Cardiac fibroblast (primary cell): ENCODE measurements at regions not wholly inside any gene's neighbourhood (a gene's known extent, or its start where the extent isn't known, plus 50 kb on each side); places are given as distances from the start of the nearest gene placed in this dataset.
"Not testable (repeated sequence)": the region's sequence is repeated elsewhere in the genome, so short reads cannot be mapped to it uniquely, and the experiment has no call there.

Experiments
- DNase-seq, 2 donors: peaks; one replicate each; pipeline versions ENCODE4 v3.0.0 to v3.0.0-alpha.2; 2010; ENCODE audit warnings: low read depth in 2 of 2
- H3K4me3 ChIP-seq, 2 donors: replicated peaks in 1 of 2; 1 replicate in 1 of 2; 2 replicates in 1 of 2; pipeline ENCODE4 v1.5.1; 2011; ENCODE audit warnings: low read depth in 2 of 2, low read length in 2 of 2, mild to moderate bottlenecking in 2 of 2, moderate library complexity in 1 of 2
- CTCF ChIP-seq: IDR thresholded peaks from one replicate; pipeline ENCODE4 v1.5.1; 2011; ENCODE audit warnings: low read depth, mild to moderate bottlenecking, low read length, inconsistent platforms

GRCh38 chr18:70558371-70558770, 269.5 kb downstream of the SOCS6 start:
- DNase-seq: no peak
- H3K4me3 ChIP-seq: no peak overlapping the region
- TF ChIP-seq CTCF: no peak

GRCh38 chr18:70554854-70555445, 266.1 kb downstream of the SOCS6 start:
- H3K4me3 ChIP-seq: no peak overlapping the region
- DNase-seq: no peak
- no peak for TF ChIP-seq CTCF

DNA sequence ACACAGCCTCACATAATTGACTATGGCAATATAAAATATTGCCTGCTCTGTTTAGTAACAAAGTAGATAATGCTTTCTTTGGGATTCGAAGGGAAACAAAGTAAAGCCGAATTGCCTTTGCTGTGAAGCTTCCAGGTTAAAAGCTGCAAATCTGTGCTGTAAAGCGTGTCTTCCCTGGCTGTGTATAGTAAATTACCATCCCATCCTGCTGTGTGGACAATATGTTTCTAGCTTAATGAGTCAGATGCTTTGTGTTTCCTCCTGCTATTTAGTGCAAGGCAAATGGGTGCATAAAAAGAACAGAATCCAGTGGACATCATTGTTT, 265.1 kb downstream of the SOCS6 start:
- TF ChIP-seq CTCF: no peak
- no peak overlapping the region for H3K4me3 ChIP-seq
- no peak for DNase-seq

DNA sequence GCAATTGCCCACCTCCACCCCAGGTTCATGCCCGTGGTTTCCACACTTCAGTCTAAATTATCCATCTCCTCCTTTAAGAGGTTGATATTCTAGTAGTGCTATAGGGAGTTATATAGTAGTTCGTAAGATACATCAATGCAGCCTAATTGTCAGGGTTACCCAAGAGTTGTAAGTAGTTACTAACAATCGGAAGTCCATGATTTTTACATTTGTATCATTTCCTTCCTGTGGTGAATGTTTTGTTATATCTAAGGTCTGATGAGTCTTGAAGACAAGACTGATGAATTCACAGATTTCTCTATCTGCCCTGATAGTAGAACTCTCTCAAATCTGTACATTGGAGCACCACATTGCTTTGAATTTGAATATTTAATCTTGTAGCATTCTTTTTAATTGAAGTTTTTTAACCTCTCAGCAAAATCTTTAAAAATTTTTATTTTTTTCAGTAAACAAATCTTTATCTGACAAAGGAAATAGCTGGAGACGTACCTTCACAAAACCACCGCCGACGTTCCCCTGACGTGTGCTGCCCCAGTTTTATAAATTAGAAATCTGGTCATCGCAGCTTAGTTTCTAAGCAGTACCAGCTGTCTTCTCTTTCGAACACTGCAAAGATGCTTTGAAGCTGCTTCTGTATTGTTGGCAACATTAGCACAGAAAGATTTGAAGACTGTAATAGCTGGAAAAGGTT, 264.5 kb downstream of the SOCS6 start:
- no peak overlapping the region for H3K4me3 ChIP-seq
- DNase-seq: no peak
- no peak for TF ChIP-seq CTCF

GRCh38 chr18:70536370-70537062, 247.7 kb downstream of the SOCS6 start:
- DNase-seq: no peak
- no peak overlapping the region for H3K4me3 ChIP-seq
- no peak for TF ChIP-seq CTCF

DNA sequence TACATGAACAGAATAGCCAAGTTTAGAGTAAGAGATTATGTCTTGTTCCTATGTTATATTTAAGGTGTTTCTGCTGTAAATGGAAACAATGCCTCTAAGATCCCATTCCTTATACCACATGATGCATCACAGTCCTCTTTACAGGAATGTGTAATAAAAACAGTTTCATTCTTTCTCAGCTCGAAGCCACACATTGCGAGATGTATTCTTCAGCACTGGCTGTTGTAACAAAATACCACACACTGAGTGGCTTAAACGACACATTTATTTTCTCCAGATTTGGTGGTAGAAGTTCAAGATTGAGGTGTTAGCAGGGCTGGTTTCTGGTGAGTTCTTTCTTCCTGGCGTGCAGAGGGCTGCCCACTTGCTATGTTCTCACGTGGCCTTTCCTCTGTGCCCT, 246.2 kb downstream of the SOCS6 start:
- no peak for DNase-seq
- no peak for TF ChIP-seq CTCF

GRCh38 chr18:70525322-70525721, 236.5 kb downstream of the SOCS6 start:
- not testable (repeated sequence) for H3K4me3 ChIP-seq, DNase-seq

More for the DNA sequence above, 246.2 kb downstream of the SOCS6 start:
- no peak overlapping the region for H3K4me3 ChIP-seq
